HEK293 (cell line): ENCODE measurements at regions not wholly inside any gene's neighbourhood (a gene's known extent, or its start where the extent isn't known, plus 50 kb on each side); places are given as distances from the start of the nearest gene placed in this dataset.
"Not testable (repeated sequence)": the region's sequence is repeated elsewhere in the genome, so short reads cannot be mapped to it uniquely, and the experiment has no call there.

Experiments
- CTCF ChIA-PET: fragments of 350-600 bp; formaldehyde crosslinking; extraction: SDS; loops from one replicate; lab custom pipeline; 2021; ENCODE audit warnings: antibody characterized with exemption; lab: Yijun Ruan, JAX
- POLR2A ChIA-PET: fragments of 300-600 bp; formaldehyde crosslinking; extraction: SDS; loops from one replicate; lab custom pipeline; 2020; ENCODE audit warnings: antibody characterized with exemption, inconsistent platforms; lab: Yijun Ruan, JAX
- H3K27ac ChIP-seq: fragments of 200-500 bp; sonication (Bioruptor generic); 2 replicates; pipeline ENCODE4 v1.5.1; 2014; ENCODE audit warnings: low read depth, low read length, control low read depth, inconsistent platforms; ENCODE audit errors: extremely low read depth
- H3K36me3 ChIP-seq, 2 experiments: fragments of 200-500 bp in 1 of 2; sonication (Bioruptor generic) in 1 of 2; 1 replicate in 1 of 2; 2 replicates in 1 of 2; pipeline ENCODE4 v1.5.1; 2014 to 2017; ENCODE audit warnings: inconsistent platforms in 2 of 2, low read length in 2 of 2; ENCODE audit not compliant: control insufficient read depth in 2 of 2, insufficient read depth in 1 of 2
- H3K4me1 ChIP-seq: fragments of 200-500 bp; sonication (Bioruptor generic); 2 replicates; pipeline ENCODE4 v1.5.1; 2014; ENCODE audit warnings: mild to moderate bottlenecking, low read length, inconsistent platforms; ENCODE audit not compliant: control insufficient read depth, insufficient read depth
- H3K4me3 ChIP-seq: 2 replicates; pipeline ENCODE4 v1.5.1; 2011; ENCODE audit warnings: low read depth, mild to moderate bottlenecking, control low read depth, low read length, moderate library complexity
- H3K9me3 ChIP-seq: fragments of 200-500 bp; sonication (Bioruptor generic); 2 replicates; pipeline ENCODE4 v1.5.1; 2014; ENCODE audit warnings: low read depth, low read length, inconsistent platforms; ENCODE audit not compliant: control insufficient read depth, insufficient read depth
- ATF2 ChIP-seq: fragments of 450-650 bp; formaldehyde crosslinking; IDR thresholded peaks from 2 replicates; pipeline ENCODE4 v1.5.1; 2016; ENCODE audit warnings: missing biosample characterization, missing genetic modification characterization, low read depth
- ELK4 ChIP-seq: IDR thresholded peaks from 2 replicates; pipeline ENCODE4 v1.6.1; 2011; ENCODE audit warnings: mild to moderate bottlenecking, low read depth, low read length, borderline replicate concordance
- INSM2 ChIP-seq: fragments of 450-650 bp; formaldehyde crosslinking; IDR thresholded peaks from 2 replicates; pipeline ENCODE4 v1.5.1; 2016; ENCODE audit warnings: missing biosample characterization, missing genetic modification characterization
- KLF7 ChIP-seq: fragments of 450-650 bp; formaldehyde crosslinking; IDR thresholded peaks from 2 replicates; pipeline ENCODE4 v1.5.1; 2016; ENCODE audit warnings: missing biosample characterization, missing genetic modification characterization, borderline replicate concordance
- KLF8 ChIP-seq: fragments of 450-650 bp; formaldehyde crosslinking; IDR thresholded peaks from 2 replicates; pipeline ENCODE4 v1.5.1; 2016; ENCODE audit warnings: missing biosample characterization, missing genetic modification characterization
- MZF1 ChIP-seq: fragments of 450-650 bp; formaldehyde crosslinking; IDR thresholded peaks from 2 replicates; pipeline ENCODE4 v1.5.1; 2017; ENCODE audit warnings: missing biosample characterization, missing genetic modification characterization, borderline replicate concordance
- SETDB1 ChIP-seq: IDR thresholded peaks from one replicate; pipeline ENCODE4 v1.6.1; 2017; ENCODE audit warnings: mild to moderate bottlenecking, low read length, moderate library complexity, mixed read lengths; ENCODE audit not compliant: insufficient read length
- YY1 ChIP-seq: fragments of 450-650 bp; formaldehyde crosslinking; IDR thresholded peaks from 2 replicates; pipeline ENCODE4 v1.5.1; 2018; ENCODE audit warnings: missing biosample characterization, missing genetic modification characterization
- ZBTB44 ChIP-seq: fragments of 450-650 bp; IDR thresholded peaks from 2 replicates; pipeline ENCODE4 v1.5.1; 2018; ENCODE audit warnings: missing biosample characterization, mild to moderate bottlenecking, missing genetic modification characterization
- ZBTB6 ChIP-seq: fragments of 450-650 bp; formaldehyde crosslinking; IDR thresholded peaks from 2 replicates; pipeline ENCODE4 v1.5.1; 2017; ENCODE audit warnings: missing biosample characterization, missing genetic modification characterization
- ZFP69B ChIP-seq: fragments of 450-650 bp; formaldehyde crosslinking; IDR thresholded peaks from 2 replicates; pipeline ENCODE4 v1.5.1; 2016; ENCODE audit warnings: missing biosample characterization, missing genetic modification characterization
- ZIC2 ChIP-seq: fragments of 450-650 bp; formaldehyde crosslinking; IDR thresholded peaks from 2 replicates; pipeline ENCODE4 v1.5.1; 2016; ENCODE audit warnings: missing biosample characterization, missing genetic modification characterization
- ZNF24 ChIP-seq: fragments of 450-650 bp; formaldehyde crosslinking; IDR thresholded peaks from 2 replicates; pipeline ENCODE4 v1.5.1; 2016; ENCODE audit warnings: missing biosample characterization, missing genetic modification characterization
- ZNF274 ChIP-seq, 2 experiments: fragments of 200-500 bp in 1 of 2; fragments of 450-650 bp in 1 of 2; sonication (Bioruptor generic) in 1 of 2; formaldehyde crosslinking in 1 of 2; IDR thresholded peaks; 2 replicates each; pipeline versions ENCODE4 v1.5.1 to v1.6.1; 2014 to 2016; ENCODE audit warnings: borderline replicate concordance in 1 of 2, inconsistent platforms in 1 of 2, low read length in 1 of 2, missing biosample characterization in 1 of 2, missing genetic modification characterization in 1 of 2
- ZNF302 ChIP-seq: fragments of 450-650 bp; formaldehyde crosslinking; IDR thresholded peaks from 2 replicates; pipeline ENCODE4 v1.5.1; 2016; ENCODE audit warnings: missing biosample characterization, missing genetic modification characterization, low read depth
- ZNF555 ChIP-seq: fragments of 450-650 bp; formaldehyde crosslinking; conservative IDR thresholded peaks from 2 replicates; pipeline ENCODE4 v1.5.1; 2017; ENCODE audit warnings: missing biosample characterization, mild to moderate bottlenecking, missing genetic modification characterization, inconsistent platforms
- ZNF600 ChIP-seq: fragments of 450-650 bp; formaldehyde crosslinking; IDR thresholded peaks from 2 replicates; pipeline ENCODE4 v1.5.1; 2016; ENCODE audit warnings: missing biosample characterization, missing genetic modification characterization
- ZNF621 ChIP-seq: fragments of 450-650 bp; formaldehyde crosslinking; IDR thresholded peaks from 2 replicates; pipeline ENCODE4 v1.5.1; 2017; ENCODE audit warnings: missing biosample characterization, missing genetic modification characterization
- ZNF707 ChIP-seq: fragments of 450-650 bp; formaldehyde crosslinking; IDR thresholded peaks from 2 replicates; pipeline ENCODE4 v1.5.1; 2016; ENCODE audit warnings: missing biosample characterization, missing genetic modification characterization
- ZSCAN4 ChIP-seq: fragments of 450-650 bp; formaldehyde crosslinking; IDR thresholded peaks from 2 replicates; pipeline ENCODE4 v1.5.1; 2017; ENCODE audit warnings: missing biosample characterization, missing genetic modification characterization
- ZSCAN5A ChIP-seq: fragments of 450-650 bp; formaldehyde crosslinking; IDR thresholded peaks from 2 replicates; pipeline ENCODE4 v1.5.1; 2016; ENCODE audit warnings: missing biosample characterization, missing genetic modification characterization

GRCh38 chr12:37548266-37548805 is 768.2 kb upstream of the ALG10B start:
- TF ChIP-seq INSM2 (tag by site-specific recombination) (no peak), ZNF302 (tag by site-specific recombination) (no peak), ZNF707 (no peak), ZIC2 (tag by site-specific recombination) (no peak), ATF2 (tag by site-specific recombination) (no peak), YY1 (tag by site-specific recombination) (no peak), ZSCAN5A (tag by site-specific recombination) (no peak), ELK4 (no peak), KLF7 (no peak), MZF1 (tag by site-specific recombination) (no peak)
- no peaks in the 10 kb centered on the region for H3K4me1 ChIP-seq
- no peaks in the 10 kb centered on the region for H3K9me3 ChIP-seq
- CTCF ChIA-PET = no interaction called here
- no peak overlapping the region for H3K27ac ChIP-seq
- no peak overlapping the region for H3K4me3 ChIP-seq
- no peaks in the 10 kb centered on the region for H3K36me3 ChIP-seq
- POLR2A ChIA-PET = no interaction called here

- H3K4me1 ChIP-seq, H3K27ac ChIP-seq, POLR2A ChIA-PET, CTCF ChIA-PET, H3K36me3 ChIP-seq, H3K4me3 ChIP-seq, H3K9me3 ChIP-seq: not testable (repeated sequence)
These were observed 759.6 kb upstream of the ALG10B start for GRCh38 chr12:37556957-37557356.

- CTCF ChIA-PET = no interaction called here
- POLR2A ChIA-PET = no interaction called here
- H3K9me3 ChIP-seq = no peaks in the 10 kb centered on the region
- H3K4me3 ChIP-seq = no peak overlapping the region
- H3K27ac ChIP-seq = no peak overlapping the region
- H3K4me1 ChIP-seq = no peaks in the 10 kb centered on the region
- TF ChIP-seq KLF8 (no peak), ZNF600 (no peak), ZBTB6 (tag by site-specific recombination) (no peak), SETDB1 (no peak), ZNF274 (IDR thresholded peaks at IDR 0.05; ENCODE audit: low read length) (no peak), ZNF274 (tag by site-specific recombination; IDR thresholded peaks at IDR 0.05; ENCODE audit: borderline replicate concordance) (no peak), ZNF24 (tag by site-specific recombination) (no peak), ZNF555 (tag by site-specific recombination) (no peak), ZNF621 (tag by site-specific recombination) (no peak), ZSCAN4 (no peak), ZFP69B (tag by site-specific recombination) (no peak), ZBTB44 (tag by site-specific recombination) (no peak)
- no peaks in the 10 kb centered on the region for H3K36me3 ChIP-seq
These were observed 751.5 kb upstream of the ALG10B start for GRCh38 chr12:37565112-37565511.
